Heart left ventricle (tissue), 13 donors: ENCODE measurements at regions not wholly inside any gene's neighbourhood (a gene's known extent, or its start where the extent isn't known, plus 50 kb on each side); places are given as distances from the start of the nearest gene placed in this dataset.

Experiments
- POLR2A ChIP-seq, 2 donors: fragments of 450-650 bp; IDR thresholded peaks; one replicate each; pipeline ENCODE4 v1.6.1; 2017; ENCODE audit warnings: antibody characterized with exemption in 2 of 2, mild to moderate bottlenecking in 2 of 2, moderate library complexity in 2 of 2
- TF ChIP-seq, protein P1 (sequence below), 12 donors: fragments of 200-600 bp; sonication (generic) in 4 of 12; IDR thresholded peaks; one replicate each; pipeline versions ENCODE4 v1.5.0 to v1.8.0; 2018 to 2022; ENCODE audit warnings: antibody characterized with exemption in 12 of 12, mild to moderate bottlenecking in 5 of 12
- donor health status: ischemic (EF 13 %, LVEDD 7.1; RV severe dilation, severe dysfunction).
- donor health status: DM: no; HTN: yes; CAD: no.
- donor health status: DM: no; HTN: no; CAD: no.
- donor health status: ischemic (EF 25% LVEDD 6.9; RV normal size, moderate dysfunction).
- donor health status: ischemic (EF 25% LVEDD 5.7; RV mildly dilated, moderate dysfunction).
- donor health status: ischemic (EF 35%, LVEDD 5.7; RV mildly dilated, moderate dysfunction).
- donor health status: nonischemic (EF 11% LVEDD 7.7; RV severe dilation, severe dysfunction).
- donor health status: DM: yes; HTN: yes; CAD: no.
- donor health status: PGD.
- donor health status: ischemic (EF 29% LVEDD 5.4; RV normal size, mild dysfunction).
- donor health status: nonischemic (EF 23%, LVEDD 6.1; RV moderate dilation, normal function).

DNA sequence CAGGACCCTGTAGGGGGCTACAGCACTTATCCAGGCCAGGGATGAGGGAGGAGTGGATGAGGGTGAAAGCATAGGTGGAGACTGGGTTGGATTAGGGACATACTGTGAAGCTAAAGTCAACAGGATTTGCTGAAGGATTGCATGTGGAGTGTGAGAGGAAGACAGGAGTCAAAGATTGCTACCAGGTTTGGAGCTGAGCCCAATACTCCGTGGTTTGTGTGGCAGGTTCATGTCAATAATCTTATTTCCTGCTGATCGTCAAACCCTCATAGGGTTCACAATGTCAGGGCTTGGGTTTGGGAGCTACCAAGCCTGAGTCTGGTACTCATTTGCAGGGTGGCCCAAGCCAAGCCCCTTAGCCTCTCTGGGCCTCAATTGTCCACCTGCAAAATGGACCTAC lies 77.1 kb upstream of the PLXNC1 start:
- TF ChIP-seq, protein P1, sequence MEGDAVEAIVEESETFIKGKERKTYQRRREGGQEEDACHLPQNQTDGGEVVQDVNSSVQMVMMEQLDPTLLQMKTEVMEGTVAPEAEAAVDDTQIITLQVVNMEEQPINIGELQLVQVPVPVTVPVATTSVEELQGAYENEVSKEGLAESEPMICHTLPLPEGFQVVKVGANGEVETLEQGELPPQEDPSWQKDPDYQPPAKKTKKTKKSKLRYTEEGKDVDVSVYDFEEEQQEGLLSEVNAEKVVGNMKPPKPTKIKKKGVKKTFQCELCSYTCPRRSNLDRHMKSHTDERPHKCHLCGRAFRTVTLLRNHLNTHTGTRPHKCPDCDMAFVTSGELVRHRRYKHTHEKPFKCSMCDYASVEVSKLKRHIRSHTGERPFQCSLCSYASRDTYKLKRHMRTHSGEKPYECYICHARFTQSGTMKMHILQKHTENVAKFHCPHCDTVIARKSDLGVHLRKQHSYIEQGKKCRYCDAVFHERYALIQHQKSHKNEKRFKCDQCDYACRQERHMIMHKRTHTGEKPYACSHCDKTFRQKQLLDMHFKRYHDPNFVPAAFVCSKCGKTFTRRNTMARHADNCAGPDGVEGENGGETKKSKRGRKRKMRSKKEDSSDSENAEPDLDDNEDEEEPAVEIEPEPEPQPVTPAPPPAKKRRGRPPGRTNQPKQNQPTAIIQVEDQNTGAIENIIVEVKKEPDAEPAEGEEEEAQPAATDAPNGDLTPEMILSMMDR (IDR thresholded peaks at IDR 0.05) = no peak
- TF ChIP-seq POLR2A (IDR thresholded peaks at IDR 0.05) = no peak
